ENCODE measurements at regions not wholly inside any gene's neighbourhood (a gene's known extent, or its start where the extent isn't known, plus 50 kb on each side); places are given as distances from the start of the nearest gene placed in this dataset.
"Not testable (repeated sequence)": the region's sequence is repeated elsewhere in the genome, so short reads cannot be mapped to it uniquely, and the experiment has no call there.

DNA sequence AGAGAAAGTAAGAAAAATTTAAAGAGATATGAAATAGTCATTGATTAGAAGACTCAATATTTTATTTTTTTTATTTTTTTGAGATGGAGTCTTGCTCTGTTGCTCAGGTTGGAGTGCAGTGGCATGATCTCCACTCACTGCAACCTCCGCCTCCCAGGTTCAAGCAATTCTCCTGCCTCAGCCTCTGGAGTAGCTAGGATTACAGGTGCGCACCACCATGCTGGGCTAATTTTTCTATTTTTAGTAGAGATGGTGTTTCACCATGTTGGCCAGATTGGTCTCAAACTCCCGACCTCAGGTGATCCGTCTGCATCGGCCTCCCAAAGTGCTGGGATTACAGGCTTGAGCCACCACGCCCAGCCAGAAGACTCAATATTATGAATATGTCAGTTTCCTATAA is 672.6 kb downstream of the UQCRFS1 start:
- TF ChIP-seq, protein P1, sequence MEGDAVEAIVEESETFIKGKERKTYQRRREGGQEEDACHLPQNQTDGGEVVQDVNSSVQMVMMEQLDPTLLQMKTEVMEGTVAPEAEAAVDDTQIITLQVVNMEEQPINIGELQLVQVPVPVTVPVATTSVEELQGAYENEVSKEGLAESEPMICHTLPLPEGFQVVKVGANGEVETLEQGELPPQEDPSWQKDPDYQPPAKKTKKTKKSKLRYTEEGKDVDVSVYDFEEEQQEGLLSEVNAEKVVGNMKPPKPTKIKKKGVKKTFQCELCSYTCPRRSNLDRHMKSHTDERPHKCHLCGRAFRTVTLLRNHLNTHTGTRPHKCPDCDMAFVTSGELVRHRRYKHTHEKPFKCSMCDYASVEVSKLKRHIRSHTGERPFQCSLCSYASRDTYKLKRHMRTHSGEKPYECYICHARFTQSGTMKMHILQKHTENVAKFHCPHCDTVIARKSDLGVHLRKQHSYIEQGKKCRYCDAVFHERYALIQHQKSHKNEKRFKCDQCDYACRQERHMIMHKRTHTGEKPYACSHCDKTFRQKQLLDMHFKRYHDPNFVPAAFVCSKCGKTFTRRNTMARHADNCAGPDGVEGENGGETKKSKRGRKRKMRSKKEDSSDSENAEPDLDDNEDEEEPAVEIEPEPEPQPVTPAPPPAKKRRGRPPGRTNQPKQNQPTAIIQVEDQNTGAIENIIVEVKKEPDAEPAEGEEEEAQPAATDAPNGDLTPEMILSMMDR (conservative IDR thresholded peaks at IDR 0.05) = not testable (repeated sequence)
- TF ChIP-seq EZH2 (IDR thresholded peaks at IDR 0.05; ENCODE audit: low read depth) = not testable (repeated sequence)

Measured in PC-9 (cell line).